ENCODE measurements at regions not wholly inside any gene's neighbourhood (a gene's known extent, or its start where the extent isn't known, plus 50 kb on each side); places are given as distances from the start of the nearest gene placed in this dataset.

GRCh38 chr2:14909795-14910194 is 277.3 kb downstream of the LRATD1 start:
- H3K4me1 ChIP-seq (ENCODE audit: control insufficient read depth, low read length): no peaks in the 10 kb centered on the region
- no peak for TF ChIP-seq EZH2phosphoT487 (IDR thresholded peaks at IDR 0.05; ENCODE audit: borderline replicate concordance, low read length)
- TF ChIP-seq, protein P1, sequence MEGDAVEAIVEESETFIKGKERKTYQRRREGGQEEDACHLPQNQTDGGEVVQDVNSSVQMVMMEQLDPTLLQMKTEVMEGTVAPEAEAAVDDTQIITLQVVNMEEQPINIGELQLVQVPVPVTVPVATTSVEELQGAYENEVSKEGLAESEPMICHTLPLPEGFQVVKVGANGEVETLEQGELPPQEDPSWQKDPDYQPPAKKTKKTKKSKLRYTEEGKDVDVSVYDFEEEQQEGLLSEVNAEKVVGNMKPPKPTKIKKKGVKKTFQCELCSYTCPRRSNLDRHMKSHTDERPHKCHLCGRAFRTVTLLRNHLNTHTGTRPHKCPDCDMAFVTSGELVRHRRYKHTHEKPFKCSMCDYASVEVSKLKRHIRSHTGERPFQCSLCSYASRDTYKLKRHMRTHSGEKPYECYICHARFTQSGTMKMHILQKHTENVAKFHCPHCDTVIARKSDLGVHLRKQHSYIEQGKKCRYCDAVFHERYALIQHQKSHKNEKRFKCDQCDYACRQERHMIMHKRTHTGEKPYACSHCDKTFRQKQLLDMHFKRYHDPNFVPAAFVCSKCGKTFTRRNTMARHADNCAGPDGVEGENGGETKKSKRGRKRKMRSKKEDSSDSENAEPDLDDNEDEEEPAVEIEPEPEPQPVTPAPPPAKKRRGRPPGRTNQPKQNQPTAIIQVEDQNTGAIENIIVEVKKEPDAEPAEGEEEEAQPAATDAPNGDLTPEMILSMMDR (IDR thresholded peaks at IDR 0.05; ENCODE audit: low read depth, low read length, poor library complexity, severe bottlenecking): no peak
- no peaks in the 10 kb centered on the region for H3K9me3 ChIP-seq (ENCODE audit: control insufficient read depth, insufficient read depth, low read length)
- H3K4me2 ChIP-seq (ENCODE audit: low read length): no peak overlapping the region
- no peak overlapping the region for H3K4me3 ChIP-seq (ENCODE audit: low read length)
- H3K9me2 ChIP-seq (replicated peaks; ENCODE audit: control insufficient read depth, low read length): no peaks in the 10 kb centered on the region
- H3K79me2 ChIP-seq (ENCODE audit: control insufficient read depth, low read length): no peaks in the 10 kb centered on the region
- no peak overlapping the region for H3K27ac ChIP-seq (ENCODE audit: low read depth, low read length)
- no peaks in the 10 kb centered on the region for H3K27me3 ChIP-seq (ENCODE audit: control insufficient read depth, low read length)
- H3K36me3 ChIP-seq (ENCODE audit: control insufficient read depth, low read length): no peaks in the 10 kb centered on the region
- H3F3A ChIP-seq (ENCODE audit: control insufficient read depth, insufficient read depth): no peaks in the 10 kb centered on the region
- no peaks in the 10 kb centered on the region for H4K20me1 ChIP-seq (ENCODE audit: control insufficient read depth, insufficient read depth, low read depth, low read length)

DNA sequence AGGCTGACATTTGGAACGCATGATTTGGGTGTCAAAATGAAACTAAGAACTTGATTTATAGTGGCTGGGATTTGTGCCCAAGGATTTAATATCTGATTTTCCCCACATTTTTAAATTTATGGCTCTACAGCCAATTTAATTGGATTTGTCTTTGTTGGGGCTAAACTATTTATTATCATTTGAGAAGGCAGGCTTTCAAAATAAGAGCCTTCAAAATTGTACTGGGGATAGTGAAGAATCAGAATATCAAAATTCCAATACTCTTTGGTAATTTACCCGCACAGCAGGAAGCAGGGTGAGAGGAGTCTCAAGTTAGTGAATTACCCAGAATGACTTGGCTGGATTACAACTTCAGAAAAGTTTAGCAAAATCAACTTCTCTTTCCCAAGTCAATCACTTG is 278.1 kb downstream of the LRATD1 start:
- Histone ChIP-seq H3K79me2 (ENCODE audit: control insufficient read depth, low read length) (no peaks in the 10 kb centered on the region), H3K27ac (ENCODE audit: low read depth, low read length) (no peak overlapping the region), H3K4me2 (ENCODE audit: low read length) (no peak overlapping the region), H3K4me1 (ENCODE audit: control insufficient read depth, low read length) (no peaks in the 10 kb centered on the region), H3K27me3 (ENCODE audit: control insufficient read depth, low read length) (no peaks in the 10 kb centered on the region), H3K9me3 (ENCODE audit: control insufficient read depth, insufficient read depth, low read length) (no peaks in the 10 kb centered on the region), H3K36me3 (ENCODE audit: control insufficient read depth, low read length) (no peaks in the 10 kb centered on the region), H3F3A (ENCODE audit: control insufficient read depth, insufficient read depth) (no peaks in the 10 kb centered on the region), H3K9me2 (replicated peaks; ENCODE audit: control insufficient read depth, low read length) (no peaks in the 10 kb centered on the region), H4K20me1 (ENCODE audit: control insufficient read depth, insufficient read depth, low read depth, low read length) (no peaks in the 10 kb centered on the region), H3K4me3 (ENCODE audit: low read length) (no peak overlapping the region)
- no peak for TF ChIP-seq EZH2phosphoT487 (IDR thresholded peaks at IDR 0.05; ENCODE audit: borderline replicate concordance, low read length)
- TF ChIP-seq, protein P1 (IDR thresholded peaks at IDR 0.05; ENCODE audit: low read depth, low read length, poor library complexity, severe bottlenecking): no peak

GRCh38 chr2:14915983-14916382 is 283.5 kb downstream of the LRATD1 start:
- H3K4me1 ChIP-seq (ENCODE audit: control insufficient read depth, low read length): no peaks in the 10 kb centered on the region
- TF ChIP-seq EZH2phosphoT487 (IDR thresholded peaks at IDR 0.05; ENCODE audit: borderline replicate concordance, low read length): no peak
- TF ChIP-seq, protein P1 (IDR thresholded peaks at IDR 0.05; ENCODE audit: low read depth, low read length, poor library complexity, severe bottlenecking): no peak
- no peaks in the 10 kb centered on the region for H3K36me3 ChIP-seq (ENCODE audit: control insufficient read depth, low read length)
- H3K27me3 ChIP-seq (ENCODE audit: control insufficient read depth, low read length): no peaks in the 10 kb centered on the region
- no peaks in the 10 kb centered on the region for H3K79me2 ChIP-seq (ENCODE audit: control insufficient read depth, low read length)
- H3K9me2 ChIP-seq (replicated peaks; ENCODE audit: control insufficient read depth, low read length): no peaks in the 10 kb centered on the region
- no peaks in the 10 kb centered on the region for H4K20me1 ChIP-seq (ENCODE audit: control insufficient read depth, insufficient read depth, low read depth, low read length)
- H3K4me3 ChIP-seq (ENCODE audit: low read length): no peak overlapping the region
- no peaks in the 10 kb centered on the region for H3F3A ChIP-seq (ENCODE audit: control insufficient read depth, insufficient read depth)
- H3K4me2 ChIP-seq (ENCODE audit: low read length): no peak overlapping the region
- H3K27ac ChIP-seq (ENCODE audit: low read depth, low read length): no peak overlapping the region
- H3K9me3 ChIP-seq (ENCODE audit: control insufficient read depth, insufficient read depth, low read length): no peaks in the 10 kb centered on the region

All from DOHH2 (cell line).